Glutamatergic neuron (in vitro differentiated cells): ENCODE measurements at regions not wholly inside any gene's neighbourhood (a gene's known extent, or its start where the extent isn't known, plus 50 kb on each side); places are given as distances from the start of the nearest gene placed in this dataset.

Source experiments
- DNase-seq: peaks from one replicate; pipeline ENCODE4 v3.0.0; 2022
- H3K27ac Mint-ChIP-seq: one replicate; pipeline ENCODE4 v1.8.0; 2020; ENCODE audit warnings: mild to moderate bottlenecking, mixed read lengths, inconsistent platforms; ENCODE audit not compliant: unreplicated experiment
- H3K27me3 Mint-ChIP-seq: one replicate; pipeline ENCODE4 v1.8.0; 2020; ENCODE audit warnings: mild to moderate bottlenecking, moderate library complexity, mixed read lengths, inconsistent platforms; ENCODE audit not compliant: unreplicated experiment
- H3K36me3 Mint-ChIP-seq: one replicate; pipeline ENCODE4 v1.8.0; 2020; ENCODE audit warnings: mild to moderate bottlenecking, mixed read lengths, inconsistent platforms; ENCODE audit not compliant: unreplicated experiment
- H3K4me1 Mint-ChIP-seq: one replicate; pipeline ENCODE4 v1.8.0; 2020; ENCODE audit warnings: mild to moderate bottlenecking, low read depth, mixed read lengths, inconsistent platforms; ENCODE audit not compliant: unreplicated experiment
- H3K4me3 Mint-ChIP-seq: one replicate; pipeline ENCODE4 v1.8.0; 2020; ENCODE audit warnings: mild to moderate bottlenecking, mixed read lengths, inconsistent platforms; ENCODE audit not compliant: unreplicated experiment
- H3K9me3 Mint-ChIP-seq: one replicate; pipeline ENCODE4 v1.8.0; 2020; ENCODE audit warnings: mild to moderate bottlenecking, moderate library complexity, mixed read lengths, inconsistent platforms; ENCODE audit not compliant: unreplicated experiment
- TF ChIP-seq, protein P1 (sequence below): fragments of 200-600 bp; sonication (generic); IDR thresholded peaks from one replicate; pipeline ENCODE4 v1.5.0; 2021; ENCODE audit not compliant: partially characterized antibody, unreplicated experiment

DNA sequence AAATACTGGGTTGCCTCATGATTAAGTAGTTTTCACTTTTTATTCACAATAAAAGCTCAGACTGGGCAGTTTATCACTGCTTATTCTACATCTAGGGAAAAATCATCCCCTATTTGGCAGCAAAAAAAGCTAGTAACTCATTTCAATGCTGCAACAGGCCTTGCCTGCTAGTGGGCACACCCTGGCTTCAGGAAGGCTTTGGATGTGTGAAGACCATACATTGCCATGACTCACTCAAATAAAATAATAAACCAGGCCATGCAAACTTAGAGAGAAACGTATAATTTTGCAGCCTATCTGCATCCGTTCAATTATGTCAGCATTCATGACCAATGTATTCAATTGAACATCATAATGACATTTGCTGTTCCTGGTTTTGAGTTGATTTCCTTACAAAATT is 402.9 kb downstream of the PIK3R1 start:
- no peaks in the 10 kb centered on the region for H3K27me3 Mint-ChIP-seq
- H3K4me1 Mint-ChIP-seq = peaks cover 5% of the 10 kb centered on the region
- H3K36me3 Mint-ChIP-seq = peaks cover 8% of the 10 kb centered on the region
- no peak overlapping the region for H3K27ac Mint-ChIP-seq
- DNase-seq = no peak
- H3K9me3 Mint-ChIP-seq = no peaks in the 10 kb centered on the region
- TF ChIP-seq, protein P1, sequence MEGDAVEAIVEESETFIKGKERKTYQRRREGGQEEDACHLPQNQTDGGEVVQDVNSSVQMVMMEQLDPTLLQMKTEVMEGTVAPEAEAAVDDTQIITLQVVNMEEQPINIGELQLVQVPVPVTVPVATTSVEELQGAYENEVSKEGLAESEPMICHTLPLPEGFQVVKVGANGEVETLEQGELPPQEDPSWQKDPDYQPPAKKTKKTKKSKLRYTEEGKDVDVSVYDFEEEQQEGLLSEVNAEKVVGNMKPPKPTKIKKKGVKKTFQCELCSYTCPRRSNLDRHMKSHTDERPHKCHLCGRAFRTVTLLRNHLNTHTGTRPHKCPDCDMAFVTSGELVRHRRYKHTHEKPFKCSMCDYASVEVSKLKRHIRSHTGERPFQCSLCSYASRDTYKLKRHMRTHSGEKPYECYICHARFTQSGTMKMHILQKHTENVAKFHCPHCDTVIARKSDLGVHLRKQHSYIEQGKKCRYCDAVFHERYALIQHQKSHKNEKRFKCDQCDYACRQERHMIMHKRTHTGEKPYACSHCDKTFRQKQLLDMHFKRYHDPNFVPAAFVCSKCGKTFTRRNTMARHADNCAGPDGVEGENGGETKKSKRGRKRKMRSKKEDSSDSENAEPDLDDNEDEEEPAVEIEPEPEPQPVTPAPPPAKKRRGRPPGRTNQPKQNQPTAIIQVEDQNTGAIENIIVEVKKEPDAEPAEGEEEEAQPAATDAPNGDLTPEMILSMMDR = no peak
- no peak overlapping the region for H3K4me3 Mint-ChIP-seq

DNA sequence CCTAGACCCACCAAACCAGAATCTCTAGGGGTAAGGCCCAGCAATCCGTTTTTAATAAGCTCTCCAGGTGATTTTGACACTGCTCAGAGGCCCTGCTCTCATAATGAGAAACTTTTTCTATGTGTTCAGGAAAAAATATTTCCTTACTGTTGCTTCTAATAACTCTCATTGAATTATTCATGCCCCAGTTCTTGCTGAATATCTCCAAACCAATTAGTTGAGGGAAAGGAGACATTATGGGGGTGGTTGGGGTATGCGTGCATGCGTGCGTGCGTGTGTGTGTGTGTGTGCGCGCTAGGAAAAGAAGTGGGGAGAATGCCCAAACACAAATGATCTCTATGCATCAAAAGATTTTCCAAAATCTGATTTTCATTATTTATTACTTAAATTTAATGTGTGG is 411.4 kb downstream of the PIK3R1 start:
- Mint-ChIP-seq H3K9me3 (no peaks in the 10 kb centered on the region), H3K27me3 (no peaks in the 10 kb centered on the region), H3K36me3 (no peaks in the 10 kb centered on the region), H3K27ac (no peak overlapping the region), H3K4me3 (no peak overlapping the region), H3K4me1 (no peaks in the 10 kb centered on the region)
- TF ChIP-seq, protein P1 = no peak
- DNase-seq = no peak

DNA sequence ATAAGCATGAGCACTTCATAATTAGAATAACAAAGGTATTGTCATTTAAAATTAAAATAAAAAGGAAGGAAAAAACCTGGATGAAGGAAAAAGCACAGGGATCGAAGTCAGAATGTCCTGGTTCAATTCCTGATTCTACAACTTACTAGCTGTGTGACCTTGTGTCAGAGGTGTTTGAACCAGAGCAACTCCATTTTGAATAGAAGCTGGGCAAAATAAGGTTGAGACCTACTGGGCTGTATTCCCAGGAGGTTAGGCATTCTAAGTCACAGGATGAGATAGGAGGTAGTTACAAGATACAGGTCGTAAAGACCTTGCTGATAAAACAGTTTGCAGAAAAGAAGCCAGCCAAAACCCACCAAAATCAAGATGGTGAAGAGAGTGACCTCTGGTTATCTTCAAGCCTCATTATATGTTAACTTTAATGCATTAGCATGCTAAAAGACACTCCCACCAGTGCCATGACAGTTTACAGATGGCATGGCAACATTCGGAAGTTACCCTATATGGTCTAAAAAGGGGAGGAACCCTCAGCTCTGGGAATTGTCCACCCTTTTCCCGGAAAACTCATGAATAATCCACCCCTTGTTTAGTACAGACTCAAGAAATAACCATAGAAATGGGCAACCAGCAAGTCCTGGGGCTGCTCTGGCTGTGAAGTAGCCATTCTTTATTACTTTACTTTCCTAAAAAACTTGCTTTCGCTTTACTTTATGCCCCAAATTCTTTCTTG is 412.7 kb downstream of the PIK3R1 start:
- Mint-ChIP-seq H3K36me3 (no peaks in the 10 kb centered on the region), H3K27ac (no peak overlapping the region), H3K9me3 (no peaks in the 10 kb centered on the region), H3K4me1 (no peaks in the 10 kb centered on the region), H3K27me3 (no peaks in the 10 kb centered on the region), H3K4me3 (no peak overlapping the region)
- no peak for DNase-seq
- TF ChIP-seq, protein P1 = no peak

DNA sequence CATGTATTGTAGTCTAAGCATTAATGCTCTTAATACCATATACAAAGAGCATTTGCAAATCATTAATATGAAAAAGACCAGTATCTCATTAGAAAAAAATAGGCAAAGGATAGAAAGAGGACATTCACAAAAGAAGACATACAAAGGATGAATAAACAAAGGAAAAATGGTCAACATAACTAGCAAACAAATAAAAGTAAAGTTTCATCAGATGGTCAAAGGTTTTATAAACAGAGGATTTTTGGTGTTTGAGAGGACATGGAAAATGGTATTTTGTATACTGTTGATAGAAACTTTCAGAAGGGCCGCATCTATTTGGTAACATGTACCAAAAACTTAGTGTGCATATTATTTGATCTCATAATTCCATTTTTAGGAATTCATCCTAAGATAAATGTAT is 414.8 kb downstream of the PIK3R1 start:
- Mint-ChIP-seq H3K4me1 (no peaks in the 10 kb centered on the region), H3K27ac (no peak overlapping the region), H3K9me3 (no peaks in the 10 kb centered on the region), H3K36me3 (no peaks in the 10 kb centered on the region), H3K4me3 (no peak overlapping the region), H3K27me3 (no peaks in the 10 kb centered on the region)
- no peak for DNase-seq
- TF ChIP-seq, protein P1 = no peak

DNA sequence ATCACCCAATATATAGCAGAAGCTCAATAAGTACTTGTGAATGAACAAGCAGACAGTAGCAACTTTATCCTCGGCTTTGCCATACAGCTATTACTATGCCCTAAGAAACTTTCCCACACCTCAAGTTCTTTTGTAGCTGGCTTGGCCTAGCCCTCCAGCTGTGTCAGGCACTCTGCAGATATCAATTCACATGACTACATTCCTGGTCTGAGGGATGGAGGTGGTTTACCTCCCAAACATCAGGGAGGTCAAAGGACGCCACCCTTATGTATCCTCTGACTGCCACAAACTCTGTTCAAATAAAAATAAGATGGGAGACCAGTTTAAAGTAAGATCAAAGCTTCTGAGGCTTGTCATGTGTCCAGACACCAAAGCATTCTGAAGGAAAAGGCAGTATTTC is 416.3 kb downstream of the PIK3R1 start:
- no peaks in the 10 kb centered on the region for H3K36me3 Mint-ChIP-seq

More for the DNA sequence above, 416.3 kb downstream of the PIK3R1 start:
- Mint-ChIP-seq H3K4me1 (no peaks in the 10 kb centered on the region), H3K27me3 (no peaks in the 10 kb centered on the region), H3K4me3 (no peak overlapping the region), H3K27ac (no peak overlapping the region), H3K9me3 (no peaks in the 10 kb centered on the region)
- no peak for DNase-seq
- TF ChIP-seq, protein P1 = no peak
